ENCODE measurements at regions not wholly inside any gene's neighbourhood (a gene's known extent, or its start where the extent isn't known, plus 50 kb on each side); places are given as distances from the start of the nearest gene placed in this dataset.

DNA sequence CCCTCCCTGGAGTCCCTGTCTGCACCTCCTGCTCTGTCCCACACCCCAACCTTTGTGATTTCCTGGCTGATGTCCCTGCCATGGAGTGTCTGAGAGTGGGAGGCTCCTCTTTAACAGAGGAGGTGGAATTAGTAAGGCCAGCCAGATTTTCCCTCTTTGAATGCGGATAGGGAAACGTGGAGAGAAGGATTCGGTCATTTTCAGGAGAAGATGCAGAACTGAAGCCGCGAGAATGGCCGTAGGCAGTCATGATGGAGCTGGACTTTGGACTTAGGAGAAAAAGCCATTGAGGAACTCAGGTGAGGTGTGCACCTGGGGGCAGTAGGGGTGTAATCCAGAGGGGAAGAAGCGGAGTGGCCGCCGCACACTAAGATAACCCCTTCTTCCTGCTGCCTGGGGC lies 138.1 kb upstream of the ATP10A start:
- no TSS peak for BruUV-seq (replicated peaks)
- H3K4me1 Mint-ChIP-seq (ENCODE audit: low read depth, unreplicated experiment): peaks cover 6% of the 10 kb centered on the region
- no peaks in the 10 kb centered on the region for H3K36me3 ChIP-seq (ENCODE audit: control insufficient read depth, insufficient read depth, low read length)
- no peak overlapping the region for H3K4me3 ChIP-seq (ENCODE audit: low read depth, low read length)
- no peak for DNase-seq
- H3K27me3 Mint-ChIP-seq (ENCODE audit: insufficient read depth, unreplicated experiment): peaks cover 5% of the 10 kb centered on the region
- TF ChIP-seq, protein P1, sequence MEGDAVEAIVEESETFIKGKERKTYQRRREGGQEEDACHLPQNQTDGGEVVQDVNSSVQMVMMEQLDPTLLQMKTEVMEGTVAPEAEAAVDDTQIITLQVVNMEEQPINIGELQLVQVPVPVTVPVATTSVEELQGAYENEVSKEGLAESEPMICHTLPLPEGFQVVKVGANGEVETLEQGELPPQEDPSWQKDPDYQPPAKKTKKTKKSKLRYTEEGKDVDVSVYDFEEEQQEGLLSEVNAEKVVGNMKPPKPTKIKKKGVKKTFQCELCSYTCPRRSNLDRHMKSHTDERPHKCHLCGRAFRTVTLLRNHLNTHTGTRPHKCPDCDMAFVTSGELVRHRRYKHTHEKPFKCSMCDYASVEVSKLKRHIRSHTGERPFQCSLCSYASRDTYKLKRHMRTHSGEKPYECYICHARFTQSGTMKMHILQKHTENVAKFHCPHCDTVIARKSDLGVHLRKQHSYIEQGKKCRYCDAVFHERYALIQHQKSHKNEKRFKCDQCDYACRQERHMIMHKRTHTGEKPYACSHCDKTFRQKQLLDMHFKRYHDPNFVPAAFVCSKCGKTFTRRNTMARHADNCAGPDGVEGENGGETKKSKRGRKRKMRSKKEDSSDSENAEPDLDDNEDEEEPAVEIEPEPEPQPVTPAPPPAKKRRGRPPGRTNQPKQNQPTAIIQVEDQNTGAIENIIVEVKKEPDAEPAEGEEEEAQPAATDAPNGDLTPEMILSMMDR (IDR thresholded peaks at IDR 0.05; ENCODE audit: insufficient read depth in 1 of 2, low read depth in 1 of 2, low read length in 1 of 2, severe bottlenecking in 1 of 2, unreplicated experiment in 1 of 2): no peak
- intact Hi-C loops (cut with micrococcal nuclease; ENCODE audit: unreplicated experiment): no loop called here
- H3K9me3 Mint-ChIP-seq (ENCODE audit: unreplicated experiment): peaks cover 13% of the 10 kb centered on the region
- H3K27me3 ChIP-seq (replicated peaks; ENCODE audit: control insufficient read depth, insufficient read depth, low read length): no peaks in the 10 kb centered on the region
- H3K4me1 ChIP-seq: no peaks in the 10 kb centered on the region
- H3K4me3 Mint-ChIP-seq (ENCODE audit: unreplicated experiment): no peak overlapping the region
- CTCF ChIA-PET: no interaction called here
- no peaks in the 10 kb centered on the region for H3K36me3 Mint-ChIP-seq (ENCODE audit: insufficient read depth, unreplicated experiment)
- POLR2A ChIA-PET: no interaction called here
- H3K9me3 ChIP-seq: peaks cover 8% of the 10 kb centered on the region; the same call in 1 of the 2 replicates
- H3K27ac Mint-ChIP-seq (ENCODE audit: unreplicated experiment): no peak overlapping the region

DNA sequence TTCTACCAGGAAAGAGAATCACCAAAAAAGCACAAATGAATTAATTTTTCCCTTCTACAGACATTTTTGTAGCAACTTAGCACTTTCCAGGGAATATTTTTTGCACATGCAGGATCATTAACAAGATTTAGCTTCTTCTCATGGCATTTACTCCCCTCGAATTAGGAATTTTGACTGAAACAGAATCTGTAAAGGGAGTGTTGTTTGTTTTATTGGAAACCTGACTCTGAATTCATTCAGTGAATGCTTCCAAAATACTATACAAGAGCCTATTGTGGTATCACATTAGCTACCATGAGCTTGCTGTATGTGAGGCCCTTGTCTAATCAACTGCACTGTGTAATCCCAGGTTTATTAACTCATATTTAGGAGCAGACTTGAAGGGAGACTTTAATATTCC lies 130.4 kb upstream of the ATP10A start:
- intact Hi-C loops (cut with micrococcal nuclease; ENCODE audit: unreplicated experiment): no loop called here
- peaks cover 3% of the 10 kb centered on the region for H3K27me3 Mint-ChIP-seq (ENCODE audit: insufficient read depth, unreplicated experiment)
- H3K4me3 Mint-ChIP-seq (ENCODE audit: unreplicated experiment): no peak overlapping the region
- no peak for DNase-seq
- ChIA-PET POLR2A (no interaction called here), CTCF (no interaction called here)
- H3K27ac Mint-ChIP-seq (ENCODE audit: unreplicated experiment): no peak overlapping the region
- TF ChIP-seq, protein P1 (IDR thresholded peaks at IDR 0.05; ENCODE audit: insufficient read depth in 1 of 2, low read depth in 1 of 2, low read length in 1 of 2, severe bottlenecking in 1 of 2, unreplicated experiment in 1 of 2): no peak
- no peaks in the 10 kb centered on the region for H3K36me3 Mint-ChIP-seq (ENCODE audit: insufficient read depth, unreplicated experiment)
- H3K27me3 ChIP-seq (replicated peaks; ENCODE audit: control insufficient read depth, insufficient read depth, low read length): no peaks in the 10 kb centered on the region
- no peaks in the 10 kb centered on the region for H3K36me3 ChIP-seq (ENCODE audit: control insufficient read depth, insufficient read depth, low read length)
- H3K4me1 Mint-ChIP-seq (ENCODE audit: low read depth, unreplicated experiment): no peaks in the 10 kb centered on the region
- H3K4me3 ChIP-seq (ENCODE audit: low read depth, low read length): no peak overlapping the region
- H3K9me3 ChIP-seq: 0 out of 2 replicates have a peak, but pooled peaks cover 8% of the 10 kb centered on the region
- no peaks in the 10 kb centered on the region for H3K4me1 ChIP-seq
- H3K9me3 Mint-ChIP-seq (ENCODE audit: unreplicated experiment): no peaks in the 10 kb centered on the region
- BruUV-seq (replicated peaks): no TSS peak

DNA sequence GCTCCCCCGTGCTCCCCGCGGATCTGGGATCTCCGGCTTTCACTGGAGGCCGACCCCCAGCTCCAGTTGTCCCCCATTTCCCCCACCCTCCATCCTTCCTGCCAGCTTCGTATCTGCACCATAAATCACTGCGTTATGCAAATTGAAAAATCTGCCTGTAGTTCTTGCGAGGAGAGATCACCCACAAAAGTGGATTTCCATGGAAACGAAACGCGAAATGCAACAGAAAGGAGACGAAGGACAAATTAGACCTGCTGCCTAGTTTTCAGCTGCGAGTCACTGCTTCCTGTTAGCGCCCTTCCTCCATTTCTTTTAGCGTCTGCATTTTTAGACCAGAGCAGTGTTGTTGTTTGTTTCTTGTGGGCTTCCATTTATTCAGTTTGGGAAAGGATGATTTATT lies 127.1 kb upstream of the ATP10A start:
- Histone ChIP-seq H3K4me1 (no peaks in the 10 kb centered on the region), H3K4me3 (ENCODE audit: low read depth, low read length) (no peak overlapping the region), H3K9me3 (no peaks in the 10 kb centered on the region), H3K36me3 (ENCODE audit: control insufficient read depth, insufficient read depth, low read length) (no peaks in the 10 kb centered on the region), H3K27me3 (replicated peaks; ENCODE audit: control insufficient read depth, insufficient read depth, low read length) (no peaks in the 10 kb centered on the region)
- DNase-seq: no peak
- Mint-ChIP-seq H3K27me3 (ENCODE audit: insufficient read depth, unreplicated experiment) (peaks cover 3% of the 10 kb centered on the region), H3K4me1 (ENCODE audit: low read depth, unreplicated experiment) (no peaks in the 10 kb centered on the region), H3K27ac (ENCODE audit: unreplicated experiment) (no peak overlapping the region), H3K36me3 (ENCODE audit: insufficient read depth, unreplicated experiment) (no peaks in the 10 kb centered on the region), H3K4me3 (ENCODE audit: unreplicated experiment) (no peak overlapping the region), H3K9me3 (ENCODE audit: unreplicated experiment) (no peaks in the 10 kb centered on the region)
- POLR2A ChIA-PET: no interaction called here
- CTCF ChIA-PET: no interaction called here
- intact Hi-C loops (cut with micrococcal nuclease; ENCODE audit: unreplicated experiment): no loop called here
- no TSS peak for BruUV-seq (replicated peaks)
- TF ChIP-seq, protein P1 (IDR thresholded peaks at IDR 0.05; ENCODE audit: insufficient read depth in 1 of 2, low read depth in 1 of 2, low read length in 1 of 2, severe bottlenecking in 1 of 2, unreplicated experiment in 1 of 2): no peak

Data from Caco-2 (cell line).